ENCODE measurements at regions not wholly inside any gene's neighbourhood (a gene's known extent, or its start where the extent isn't known, plus 50 kb on each side); places are given as distances from the start of the nearest gene placed in this dataset.

DNA sequence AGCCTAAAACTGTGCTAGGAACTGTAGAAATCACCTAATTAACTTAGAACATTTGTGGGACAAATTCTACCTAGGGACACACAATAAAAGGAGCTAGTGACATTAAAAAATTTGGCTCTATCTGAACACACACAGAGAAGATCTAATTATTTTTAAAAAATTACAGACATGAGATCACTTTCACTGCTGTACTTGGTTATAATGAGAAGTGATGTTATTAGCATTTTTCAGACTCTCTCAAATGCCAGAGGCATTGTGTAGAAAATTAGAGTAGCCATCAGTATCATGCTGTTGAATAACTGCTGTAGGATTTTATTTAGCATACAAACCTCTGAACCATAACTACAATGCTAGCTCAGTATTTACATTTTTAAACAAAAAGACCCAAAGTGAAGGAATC, 109.1 kb upstream of the ANK2 start:
- H3K4me3 ChIP-seq: no peak overlapping the region
- no peak overlapping the region for H3K9ac ChIP-seq (ENCODE audit: insufficient read depth in 1 of 2, low read depth in 2 of 2, low read length in 2 of 2)
- in situ Hi-C loops (cut with MboI) (no loop called here), intact Hi-C loops (cut with micrococcal nuclease) (no loop called here)
- no peaks in the 10 kb centered on the region for H3K4me1 ChIP-seq (replicated peaks in 1 of 2; ENCODE audit: control insufficient read depth in 2 of 2, insufficient read depth in 2 of 2, low read length in 2 of 2)
- FAIRE-seq (no peak), DNase-seq (ENCODE audit: extremely low read depth in 1 of 4, low spot score in 3 of 4) (no peak), ATAC-seq (no peak)
- no peak overlapping the region for H2AFZ ChIP-seq (ENCODE audit: low read depth, low read length)
- no peak for TF ChIP-seq NRF1 (conservative IDR thresholded peaks at IDR 0.05 in 1 of 2, IDR thresholded peaks at IDR 0.05 in 1 of 2)
- no peak for TF ChIP-seq ZNF197 (CRISPR knock-in tag; IDR thresholded peaks at IDR 0.05; ENCODE audit: low read depth)
- TF ChIP-seq, protein P1, sequence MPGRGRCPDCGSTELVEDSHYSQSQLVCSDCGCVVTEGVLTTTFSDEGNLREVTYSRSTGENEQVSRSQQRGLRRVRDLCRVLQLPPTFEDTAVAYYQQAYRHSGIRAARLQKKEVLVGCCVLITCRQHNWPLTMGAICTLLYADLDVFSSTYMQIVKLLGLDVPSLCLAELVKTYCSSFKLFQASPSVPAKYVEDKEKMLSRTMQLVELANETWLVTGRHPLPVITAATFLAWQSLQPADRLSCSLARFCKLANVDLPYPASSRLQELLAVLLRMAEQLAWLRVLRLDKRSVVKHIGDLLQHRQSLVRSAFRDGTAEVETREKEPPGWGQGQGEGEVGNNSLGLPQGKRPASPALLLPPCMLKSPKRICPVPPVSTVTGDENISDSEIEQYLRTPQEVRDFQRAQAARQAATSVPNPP (IDR thresholded peaks at IDR 0.05; ENCODE audit: borderline replicate concordance, insufficient read depth, insufficient read length): no peak
- TF ChIP-seq SRF (CRISPR knock-in tag; IDR thresholded peaks at IDR 0.05): no peak
- no peak for TF ChIP-seq MEF2A (IDR thresholded peaks at IDR 0.05; ENCODE audit: control insufficient read depth, low read depth, low read length)
- no peak for TF ChIP-seq LCOR (CRISPR knock-in tag; IDR thresholded peaks at IDR 0.05)
- TF ChIP-seq, protein P2, sequence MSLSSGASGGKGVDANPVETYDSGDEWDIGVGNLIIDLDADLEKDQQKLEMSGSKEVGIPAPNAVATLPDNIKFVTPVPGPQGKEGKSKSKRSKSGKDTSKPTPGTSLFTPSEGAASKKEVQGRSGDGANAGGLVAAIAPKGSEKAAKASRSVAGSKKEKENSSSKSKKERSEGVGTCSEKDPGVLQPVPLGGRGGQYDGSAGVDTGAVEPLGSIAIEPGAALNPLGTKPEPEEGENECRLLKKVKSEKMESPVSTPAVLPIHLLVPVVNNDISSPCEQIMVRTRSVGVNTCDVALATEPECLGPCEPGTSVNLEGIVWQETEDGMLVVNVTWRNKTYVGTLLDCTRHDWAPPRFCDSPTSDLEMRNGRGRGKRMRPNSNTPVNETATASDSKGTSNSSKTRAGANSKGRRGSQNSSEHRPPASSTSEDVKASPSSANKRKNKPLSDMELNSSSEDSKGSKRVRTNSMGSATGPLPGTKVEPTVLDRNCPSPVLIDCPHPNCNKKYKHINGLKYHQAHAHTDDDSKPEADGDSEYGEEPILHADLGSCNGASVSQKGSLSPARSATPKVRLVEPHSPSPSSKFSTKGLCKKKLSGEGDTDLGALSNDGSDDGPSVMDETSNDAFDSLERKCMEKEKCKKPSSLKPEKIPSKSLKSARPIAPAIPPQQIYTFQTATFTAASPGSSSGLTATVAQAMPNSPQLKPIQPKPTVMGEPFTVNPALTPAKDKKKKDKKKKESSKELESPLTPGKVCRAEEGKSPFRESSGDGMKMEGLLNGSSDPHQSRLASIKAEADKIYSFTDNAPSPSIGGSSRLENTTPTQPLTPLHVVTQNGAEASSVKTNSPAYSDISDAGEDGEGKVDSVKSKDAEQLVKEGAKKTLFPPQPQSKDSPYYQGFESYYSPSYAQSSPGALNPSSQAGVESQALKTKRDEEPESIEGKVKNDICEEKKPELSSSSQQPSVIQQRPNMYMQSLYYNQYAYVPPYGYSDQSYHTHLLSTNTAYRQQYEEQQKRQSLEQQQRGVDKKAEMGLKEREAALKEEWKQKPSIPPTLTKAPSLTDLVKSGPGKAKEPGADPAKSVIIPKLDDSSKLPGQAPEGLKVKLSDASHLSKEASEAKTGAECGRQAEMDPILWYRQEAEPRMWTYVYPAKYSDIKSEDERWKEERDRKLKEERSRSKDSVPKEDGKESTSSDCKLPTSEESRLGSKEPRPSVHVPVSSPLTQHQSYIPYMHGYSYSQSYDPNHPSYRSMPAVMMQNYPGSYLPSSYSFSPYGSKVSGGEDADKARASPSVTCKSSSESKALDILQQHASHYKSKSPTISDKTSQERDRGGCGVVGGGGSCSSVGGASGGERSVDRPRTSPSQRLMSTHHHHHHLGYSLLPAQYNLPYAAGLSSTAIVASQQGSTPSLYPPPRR (CRISPR knock-in tag; IDR thresholded peaks at IDR 0.05; ENCODE audit: borderline replicate concordance): no peak
- TF ChIP-seq, protein P3, sequence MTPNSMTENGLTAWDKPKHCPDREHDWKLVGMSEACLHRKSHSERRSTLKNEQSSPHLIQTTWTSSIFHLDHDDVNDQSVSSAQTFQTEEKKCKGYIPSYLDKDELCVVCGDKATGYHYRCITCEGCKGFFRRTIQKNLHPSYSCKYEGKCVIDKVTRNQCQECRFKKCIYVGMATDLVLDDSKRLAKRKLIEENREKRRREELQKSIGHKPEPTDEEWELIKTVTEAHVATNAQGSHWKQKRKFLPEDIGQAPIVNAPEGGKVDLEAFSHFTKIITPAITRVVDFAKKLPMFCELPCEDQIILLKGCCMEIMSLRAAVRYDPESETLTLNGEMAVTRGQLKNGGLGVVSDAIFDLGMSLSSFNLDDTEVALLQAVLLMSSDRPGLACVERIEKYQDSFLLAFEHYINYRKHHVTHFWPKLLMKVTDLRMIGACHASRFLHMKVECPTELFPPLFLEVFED (CRISPR knock-in tag; conservative IDR thresholded peaks at IDR 0.05): no peak
- TF ChIP-seq STAT5B (CRISPR knock-in tag; IDR thresholded peaks at IDR 0.05): no peak
- no peak for TF ChIP-seq RUNX1 (IDR thresholded peaks at IDR 0.05; ENCODE audit: low read depth)
- TF ChIP-seq HDAC1 (IDR thresholded peaks at IDR 0.05): no peak
- no peak for TF ChIP-seq NR3C1 (CRISPR knock-in tag; IDR thresholded peaks at IDR 0.05)
- TF ChIP-seq KAT2B (IDR thresholded peaks at IDR 0.05; ENCODE audit: low read depth, low read length): no peak
- TF ChIP-seq U2AF1 (optimal IDR thresholded peaks at IDR 0.05; ENCODE audit: low read depth, low read length): no peak
- TF ChIP-seq PCBP2 (IDR thresholded peaks at IDR 0.05; ENCODE audit: low read depth, low read length, poor library complexity, severe bottlenecking): no peak
- ChIA-PET POLR2A (no interaction called here), CTCF (ENCODE audit: low intra/inter-chr PET ratio) (no interaction called here)
- no peaks in the 10 kb centered on the region for H3K9me1 ChIP-seq (ENCODE audit: control insufficient read depth, insufficient read depth, low read length)
- no peaks in the 10 kb centered on the region for H3K9me3 ChIP-seq (replicated peaks; ENCODE audit: control insufficient read depth, insufficient read depth, low read depth, low read length)
- no peak overlapping the region for H3K4me2 ChIP-seq (ENCODE audit: insufficient read depth, low read length)
- H4K20me1 ChIP-seq (replicated peaks; ENCODE audit: control insufficient read depth, insufficient read depth, low read length): no peaks in the 10 kb centered on the region
- H3K79me2 ChIP-seq (ENCODE audit: control insufficient read depth, insufficient read depth, low read length): no peaks in the 10 kb centered on the region
- no peaks in the 10 kb centered on the region for H3K36me3 ChIP-seq (ENCODE audit: control insufficient read depth, insufficient read depth, low read length)
- BruUV-seq (replicated peaks): no TSS peak
- H3K27me3 ChIP-seq (ENCODE audit: control insufficient read depth in 2 of 2, insufficient read depth in 2 of 2, low read length in 2 of 2): no peaks in the 10 kb centered on the region
- H3K27ac ChIP-seq (ENCODE audit: extremely low read depth, low read depth, low read length): no peak overlapping the region
